HG03575 (cell line): ENCODE measurements at regions not wholly inside any gene's neighbourhood (a gene's known extent, or its start where the extent isn't known, plus 50 kb on each side); places are given as distances from the start of the nearest gene placed in this dataset.
"Not testable (repeated sequence)": the region's sequence is repeated elsewhere in the genome, so short reads cannot be mapped to it uniquely, and the experiment has no call there.

Experiments used
- ATAC-seq: cut with Tn5 transposase; IDR thresholded peaks from one replicate; pipeline ENCODE4 v1.9.1; 2021; ENCODE audit not compliant: unreplicated experiment, insufficient number of reproducible peaks, low FRiP score; ENCODE audit errors: extremely low read depth

GRCh38 chr13:88436974-88437373 lies 765.8 kb downstream of the SLITRK5 start:
- ATAC-seq = no peak

GRCh38 chr13:88450515-88450914 lies 779.3 kb downstream of the SLITRK5 start:
- no peak for ATAC-seq

GRCh38 chr13:88456151-88456550 lies 785.0 kb downstream of the SLITRK5 start:
- no peak for ATAC-seq

GRCh38 chr13:88459331-88459730 lies 788.2 kb downstream of the SLITRK5 start:
- no peak for ATAC-seq

- no peak for ATAC-seq
Measured at GRCh38 chr13:88461272-88462009, 790.3 kb downstream of the SLITRK5 start.

GRCh38 chr13:88464851-88465250 lies 793.7 kb downstream of the SLITRK5 start:
- ATAC-seq = no peak

- peak; percentile 75 for ATAC-seq
Measured at GRCh38 chr13:88472316-88472715, 801.1 kb downstream of the SLITRK5 start.

GRCh38 chr13:88483202-88483601 lies 812.0 kb downstream of the SLITRK5 start:
- ATAC-seq = no peak

GRCh38 chr13:88507909-88508308 lies 836.7 kb downstream of the SLITRK5 start:
- no peak for ATAC-seq

GRCh38 chr13:88512993-88513392 lies 841.8 kb downstream of the SLITRK5 start:
- not testable (repeated sequence) for ATAC-seq

GRCh38 chr13:88526186-88526852 lies 855.1 kb downstream of the SLITRK5 start:
- ATAC-seq = no peak

- ATAC-seq = no peak
Measured at GRCh38 chr13:88526853-88527215, 855.7 kb downstream of the SLITRK5 start.

GRCh38 chr13:88541994-88542393 lies 870.8 kb downstream of the SLITRK5 start:
- ATAC-seq = no peak

GRCh38 chr13:88544836-88545235 lies 873.7 kb downstream of the SLITRK5 start:
- no peak for ATAC-seq

GRCh38 chr13:88552966-88553365 lies 881.8 kb downstream of the SLITRK5 start:
- ATAC-seq = no peak

GRCh38 chr13:88565566-88565965 lies 894.4 kb downstream of the SLITRK5 start:
- no peak for ATAC-seq

- no peak for ATAC-seq
Measured at GRCh38 chr13:88585861-88586260, 914.7 kb downstream of the SLITRK5 start.

- ATAC-seq = no peak
Measured at GRCh38 chr13:88586263-88586662, 915.1 kb downstream of the SLITRK5 start.

- ATAC-seq = no peak
Measured at GRCh38 chr13:88590574-88590973, 919.4 kb downstream of the SLITRK5 start.

- no peak for ATAC-seq
Measured at GRCh38 chr13:88592105-88592504, 920.9 kb downstream of the SLITRK5 start.

- ATAC-seq = no peak
Measured at GRCh38 chr13:88601949-88602348, 930.8 kb downstream of the SLITRK5 start.
